H1 (cell line): ENCODE measurements at regions not wholly inside any gene's neighbourhood (a gene's known extent, or its start where the extent isn't known, plus 50 kb on each side); places are given as distances from the start of the nearest gene placed in this dataset.

ENCODE experiments used
- CTCF ChIA-PET: fragments of 300-600 bp; sonication (Branson Sonifier 250); formaldehyde crosslinking; loops from one replicate; lab custom pipeline; 2021; ENCODE audit not compliant: partially characterized antibody; lab: Charles Lee
- POLR2A ChIA-PET: fragments of 300-600 bp; sonication (Branson Sonifier 250); formaldehyde crosslinking; loops from one replicate; lab custom pipeline; 2021; ENCODE audit warnings: inconsistent platforms; ENCODE audit not compliant: partially characterized antibody; lab: Charles Lee
- DNase-seq, 2 experiments: peaks; one replicate each; pipeline versions ENCODE4 v3.0.0 to v3.0.0-alpha.2; 2010 to 2022; ENCODE audit warnings: low spot score in 2 of 2, low read depth in 1 of 2, mixed read lengths in 1 of 2
- FAIRE-seq: peaks from 2 replicates; lab custom pipeline; 2011; peaks lifted over from hg19 to GRCh38; lab: Jason Lieb, UNC
- H2AFZ ChIP-seq: 2 replicates; pipeline ENCODE4 v1.8.1; 2012; ENCODE audit warnings: low read length, inconsistent platforms
- H2AK5ac ChIP-seq: 2 replicates; pipeline ENCODE4 v1.6.1; 2013; ENCODE audit warnings: low read depth, low read length
- H2BK120ac ChIP-seq: replicated peaks from 2 replicates; pipeline ENCODE3; 2013; ENCODE audit warnings: low read depth, low read length, inconsistent platforms
- H2BK12ac ChIP-seq: 2 replicates; pipeline ENCODE4 v1.6.1; 2013; ENCODE audit warnings: low read depth, low read length
- H2BK15ac ChIP-seq: 2 replicates; pipeline ENCODE4 v1.6.1; 2013; ENCODE audit warnings: low read length
- H2BK20ac ChIP-seq: 2 replicates; pipeline ENCODE4 v1.6.1; 2013; ENCODE audit warnings: low read length
- H2BK5ac ChIP-seq: 2 replicates; pipeline ENCODE4 v1.6.1; 2013; ENCODE audit warnings: low read depth, low read length
- H3K14ac ChIP-seq: 2 replicates; pipeline ENCODE4 v1.6.1; 2013; ENCODE audit warnings: inconsistent platforms; ENCODE audit not compliant: insufficient read length
- H3K18ac ChIP-seq: 2 replicates; pipeline ENCODE4 v1.6.1; 2013; ENCODE audit warnings: low read length; ENCODE audit errors: extremely low read depth
- H3K23ac ChIP-seq: 2 replicates; pipeline ENCODE4 v1.6.1; 2013; ENCODE audit warnings: inconsistent platforms; ENCODE audit not compliant: insufficient read length
- H3K23me2 ChIP-seq: 2 replicates; pipeline ENCODE4 v1.6.1; 2013; ENCODE audit warnings: low read depth, low read length
- H3K27ac ChIP-seq: 2 replicates; pipeline ENCODE4 v1.6.1; 2011; ENCODE audit warnings: low read depth, low read length, inconsistent platforms
- H3K27me3 ChIP-seq, 4 experiments: replicated peaks in 1 of 4; 1 replicate in 1 of 4; 2 replicates in 3 of 4; pipeline versions ENCODE4 v1.6.1 to v1.8.1; 2011 to 2013; ENCODE audit warnings: low read length in 3 of 4, mild to moderate bottlenecking in 3 of 4, inconsistent platforms in 2 of 4, mixed read lengths in 2 of 4, moderate library complexity in 1 of 4; ENCODE audit not compliant: control insufficient read depth in 3 of 4, insufficient read depth in 3 of 4; ENCODE audit errors: extremely low read depth in 1 of 4
- H3K36me3 ChIP-seq, 4 experiments: 2 replicates each; pipeline versions ENCODE4 v1.6.1 to v1.8.1; 2011 to 2013; ENCODE audit warnings: mild to moderate bottlenecking in 4 of 4, low read length in 3 of 4, moderate library complexity in 2 of 4, control low read depth in 1 of 4, inconsistent platforms in 1 of 4; ENCODE audit not compliant: insufficient read depth in 4 of 4, control insufficient read depth in 2 of 4
- H3K4ac ChIP-seq: replicated peaks from 2 replicates; pipeline ENCODE3; 2013; ENCODE audit warnings: low read length, low read depth, mixed read lengths, inconsistent platforms; ENCODE audit not compliant: insufficient read length
- H3K4me1 ChIP-seq, 4 experiments: replicated peaks in 1 of 4; 1 replicate in 1 of 4; 2 replicates in 3 of 4; pipeline versions ENCODE4 v1.6.1 to v1.8.1; 2011 to 2013; ENCODE audit warnings: low read length in 3 of 4, inconsistent platforms in 2 of 4, mixed read lengths in 1 of 4; ENCODE audit not compliant: insufficient read depth in 4 of 4, control insufficient read depth in 3 of 4
- H3K4me2 ChIP-seq, 2 experiments: 2 replicates each; pipeline versions ENCODE4 v1.6.1 to v1.8.1; 2011 to 2013; ENCODE audit warnings: low read depth in 2 of 2, low read length in 2 of 2, control low read depth in 1 of 2, inconsistent platforms in 1 of 2, mild to moderate bottlenecking in 1 of 2; ENCODE audit not compliant: insufficient read depth in 1 of 2
- H3K4me3 ChIP-seq, 4 experiments: fragments of 200-600, 300-600 bp in 1 of 4; sonication (generic), shearing (Covaris generic), sonication (Bioruptor Twin) in 1 of 4; 2 replicates each; pipeline versions ENCODE4 v1.5.1 to v1.8.1; 2011 to 2016; ENCODE audit warnings: low read length in 4 of 4, low read depth in 3 of 4, control low read depth in 2 of 4, inconsistent platforms in 2 of 4, mild to moderate bottlenecking in 2 of 4, mixed read lengths in 1 of 4, moderate library complexity in 1 of 4; ENCODE audit not compliant: insufficient read depth in 2 of 4; ENCODE audit errors: extremely low read depth in 1 of 4
- H3K56ac ChIP-seq: replicated peaks from 2 replicates; pipeline ENCODE3; 2013; ENCODE audit warnings: low read depth, mild to moderate bottlenecking, mixed read lengths, low read length, inconsistent platforms; ENCODE audit not compliant: insufficient read length
- H3K79me1 ChIP-seq: 2 replicates; pipeline ENCODE4 v1.6.1; 2013; ENCODE audit warnings: low read depth, low read length, control low read depth
- H3K79me2 ChIP-seq, 2 experiments: 2 replicates each; pipeline versions ENCODE4 v1.6.1 to v1.8.1; 2012 to 2013; ENCODE audit warnings: low read length in 2 of 2, mild to moderate bottlenecking in 2 of 2, inconsistent platforms in 1 of 2; ENCODE audit not compliant: insufficient read depth in 2 of 2, control insufficient read depth in 1 of 2
- H3K9ac ChIP-seq, 4 experiments: replicated peaks in 1 of 4; 1 replicate in 1 of 4; 2 replicates in 3 of 4; pipeline versions ENCODE4 v1.6.1 to v1.8.1; 2011 to 2013; ENCODE audit warnings: low read depth in 3 of 4, low read length in 3 of 4, control low read depth in 2 of 4, mild to moderate bottlenecking in 2 of 4, moderate library complexity in 2 of 4, inconsistent platforms in 1 of 4; ENCODE audit errors: extremely low read depth in 1 of 4
- H3K9me3 ChIP-seq, 2 experiments: 2 replicates each; pipeline versions ENCODE4 v1.6.1 to v1.8.1; 2012 to 2013; ENCODE audit warnings: mild to moderate bottlenecking in 2 of 2, moderate library complexity in 2 of 2, control low read depth in 1 of 2, inconsistent platforms in 1 of 2, low read depth in 1 of 2, low read length in 1 of 2, mixed read lengths in 1 of 2; ENCODE audit not compliant: insufficient read depth in 2 of 2
- H4K20me1 ChIP-seq, 2 experiments: replicated peaks in 1 of 2; 2 replicates each; pipeline versions ENCODE3 to v1.8.1; 2011 to 2013; ENCODE audit warnings: inconsistent platforms in 2 of 2, low read length in 2 of 2, mild to moderate bottlenecking in 1 of 2; ENCODE audit not compliant: insufficient read depth in 2 of 2, control insufficient read depth in 1 of 2
- H4K5ac ChIP-seq: 2 replicates; pipeline ENCODE4 v1.6.1; 2013; ENCODE audit warnings: low read length, low read depth, mixed read lengths, inconsistent platforms; ENCODE audit not compliant: insufficient read length
- H4K8ac ChIP-seq: 2 replicates; pipeline ENCODE4 v1.8.0; 2013; ENCODE audit warnings: mild to moderate bottlenecking, moderate library complexity, low read length, inconsistent platforms; ENCODE audit not compliant: insufficient read depth; ENCODE audit errors: extremely low read depth
- H4K91ac ChIP-seq: replicated peaks from 2 replicates; pipeline ENCODE3; 2013; ENCODE audit warnings: low read length, mixed read lengths, inconsistent platforms; ENCODE audit not compliant: insufficient read length
- CEBPB ChIP-seq: IDR thresholded peaks from 2 replicates; pipeline ENCODE4 v1.6.1; 2012; ENCODE audit warnings: low read depth, low read length
- RBBP5 ChIP-seq: IDR thresholded peaks from 2 replicates; pipeline ENCODE4 v1.7.1; 2012; ENCODE audit warnings: low read depth, mild to moderate bottlenecking, inconsistent platforms, low read length, moderate library complexity, borderline replicate concordance
- SIN3A ChIP-seq, 2 experiments: IDR thresholded peaks in 1 of 2; conservative IDR thresholded peaks in 1 of 2; 2 replicates each; pipeline ENCODE4 v1.6.1; 2011 to 2012; ENCODE audit warnings: low read length in 2 of 2, improper control_type of control experiment in 1 of 2, low read depth in 1 of 2, mild to moderate bottlenecking in 1 of 2
- WGBS, 2 experiments: shearing (Covaris generic) in 1 of 2; methylation state at CpG; one replicate each; pipeline versions ENCODE4 v1.1.6 to v1.1.7; 2013 to 2015; ENCODE audit warnings: low lambda C conversion rate in 2 of 2, mixed read lengths in 2 of 2, inconsistent platforms in 1 of 2, low coverage in 1 of 2, missing lambda C conversion rate in 1 of 2; ENCODE audit not compliant: insufficient replicate concordance in 2 of 2, insufficient coverage in 1 of 2, insufficient read length in 1 of 2; ENCODE audit errors: extremely low coverage in 1 of 2, missing lambda C conversion rate in 1 of 2; 5-methylcytosine and 5-hydroxymethylcytosine counted together

- Histone ChIP-seq H3K23me2 (no peaks in the 10 kb centered on the region), H3K79me1 (no peaks in the 10 kb centered on the region), H3K9ac (no peak overlapping the region), H3K27me3 (no peaks in the 10 kb centered on the region), H3K79me2 (no peaks in the 10 kb centered on the region), H3K23ac (no peak overlapping the region), H4K5ac (no peak overlapping the region), H3K4ac (no peak overlapping the region), H4K20me1 (no peaks in the 10 kb centered on the region), H2AK5ac (no peak overlapping the region), H2BK120ac (no peak overlapping the region), H3K4me1 (no peaks in the 10 kb centered on the region), H4K91ac (no peak overlapping the region), H2BK5ac (no peak overlapping the region), H3K4me3 (no peak overlapping the region), H2BK15ac (no peak overlapping the region), H3K9me3 (peaks cover 0 to 2% of the 10 kb centered on the region in 2 experiments; a peak in 1 of 4 replicates), H4K8ac (no peak overlapping the region), H2AFZ (no peak overlapping the region), H3K14ac (no peak overlapping the region), H3K56ac (no peak overlapping the region), H3K36me3 (no peaks in the 10 kb centered on the region), H2BK20ac (no peak overlapping the region), H3K27ac (no peak overlapping the region), H2BK12ac (no peak overlapping the region), H3K18ac (no peak overlapping the region), H3K4me2 (no peak overlapping the region)
- WGBS, 2 experiments, result 92% methylated on average over 2 of the region's 2 CpGs; no CpG with 5 or more reads in 1 of the 2 experiments
- FAIRE-seq (peak; percentile 36), DNase-seq (no peak)
- ChIA-PET POLR2A (no interaction called here), CTCF (interaction anchor here (0.7 to 1.2 kb wide), 2 partner anchors 125 to 383 kb away, joined by 4 read pairs; no protein-coding TSS in a partner anchor)
- TF ChIP-seq CEBPB (no peak), RBBP5 (no peak), SIN3A (conservative IDR thresholded peaks at IDR 0.05 in 1 of 2, IDR thresholded peaks at IDR 0.05 in 1 of 2; ENCODE audit: low read depth in 1 of 2, low read length in 2 of 2) (no peak)
Measured at GRCh38 chr6:140058863-140059262, 684.4 kb upstream of the CITED2 start.
